RKO (cell line): ENCODE measurements at regions not wholly inside any gene's neighbourhood (a gene's known extent, or its start where the extent isn't known, plus 50 kb on each side); places are given as distances from the start of the nearest gene placed in this dataset.
"Not testable (repeated sequence)": the region's sequence is repeated elsewhere in the genome, so short reads cannot be mapped to it uniquely, and the experiment has no call there.

Experiments
- DNase-seq: peaks from one replicate; pipeline ENCODE4 v3.0.0-alpha.2; 2016; ENCODE audit warnings: low spot score

- DNase-seq, result no peak
These were observed 50.3 kb upstream of the OSBPL11 start for GRCh38 chr3:125645616-125646015.

DNA sequence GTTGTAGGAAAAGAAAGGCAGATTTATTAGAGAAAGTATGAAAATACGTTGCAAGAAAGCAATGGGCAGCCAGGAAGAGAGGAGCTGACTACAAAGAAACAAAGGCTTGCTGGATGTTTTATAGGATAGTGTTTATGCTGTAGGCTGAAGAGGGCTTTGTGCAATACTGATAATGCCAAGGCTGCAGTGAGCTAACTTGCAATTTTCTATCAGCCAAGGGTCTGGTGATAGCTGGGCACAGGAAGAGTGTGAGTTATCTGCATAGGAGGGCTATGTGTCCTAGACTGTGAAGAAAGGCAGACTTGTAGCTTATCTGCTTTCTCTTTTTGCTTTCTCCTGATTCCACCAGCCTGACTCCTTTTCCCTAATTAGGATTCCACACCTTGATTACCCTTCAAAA lies 51.3 kb upstream of the OSBPL11 start:
- DNase-seq, result no peak

DNA sequence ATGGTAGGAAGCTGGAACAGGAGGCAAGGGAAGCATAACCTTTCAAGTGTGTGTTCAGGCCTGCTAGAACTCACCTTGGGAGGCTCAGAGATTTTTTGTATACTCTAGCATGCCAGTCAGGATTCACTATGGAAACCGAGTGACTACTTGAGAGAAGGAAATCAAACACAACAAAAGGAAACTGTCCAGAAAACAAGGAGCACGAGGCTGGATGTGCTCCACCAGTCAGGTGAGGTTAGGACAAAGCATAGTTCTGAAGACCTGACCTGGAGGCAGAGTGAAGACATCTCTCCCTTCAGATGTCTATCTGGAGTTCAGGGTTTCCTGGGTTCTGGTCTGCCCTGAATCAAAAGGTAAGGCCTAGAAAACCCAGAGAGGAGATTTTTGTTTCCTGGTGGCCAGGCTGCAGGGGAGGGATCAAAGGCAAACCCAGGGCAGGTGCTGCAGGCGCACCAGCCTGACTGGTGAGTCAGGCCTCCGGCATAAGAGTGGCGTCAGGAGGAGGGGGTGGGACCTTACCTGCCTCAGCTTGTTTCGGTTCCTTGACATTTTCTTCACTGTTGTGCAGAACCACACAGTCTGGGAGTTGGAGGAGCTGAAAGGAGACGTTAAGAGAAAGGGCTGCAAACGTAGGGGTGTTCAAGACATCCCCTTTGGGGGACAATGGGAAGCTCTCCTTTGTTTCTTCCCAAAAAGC lies 52.2 kb upstream of the OSBPL11 start:
- no peak for DNase-seq

- DNase-seq, result no peak
These were observed 55.9 kb upstream of the OSBPL11 start for GRCh38 chr3:125651244-125651643.

DNA sequence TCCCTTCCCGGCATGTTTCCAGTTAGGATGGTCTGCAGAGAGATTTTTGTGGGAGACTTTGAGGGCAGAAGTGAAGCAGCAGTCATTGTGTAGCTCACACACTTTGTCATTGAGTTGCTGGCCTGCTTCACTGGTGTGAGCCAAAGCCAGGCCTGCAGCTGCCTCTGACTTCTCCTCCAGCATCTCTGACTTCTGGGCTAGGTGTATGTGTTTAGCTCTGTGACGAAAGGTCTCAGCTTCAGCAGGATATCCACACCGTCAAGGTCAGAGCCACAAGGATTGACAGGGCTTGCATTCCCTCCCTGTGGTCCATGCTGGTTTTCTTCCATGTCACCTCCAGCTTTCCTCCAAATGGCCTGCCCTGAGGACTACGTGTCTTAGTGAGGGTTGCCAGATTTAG lies 57.1 kb upstream of the OSBPL11 start:
- no peak for DNase-seq

DNA sequence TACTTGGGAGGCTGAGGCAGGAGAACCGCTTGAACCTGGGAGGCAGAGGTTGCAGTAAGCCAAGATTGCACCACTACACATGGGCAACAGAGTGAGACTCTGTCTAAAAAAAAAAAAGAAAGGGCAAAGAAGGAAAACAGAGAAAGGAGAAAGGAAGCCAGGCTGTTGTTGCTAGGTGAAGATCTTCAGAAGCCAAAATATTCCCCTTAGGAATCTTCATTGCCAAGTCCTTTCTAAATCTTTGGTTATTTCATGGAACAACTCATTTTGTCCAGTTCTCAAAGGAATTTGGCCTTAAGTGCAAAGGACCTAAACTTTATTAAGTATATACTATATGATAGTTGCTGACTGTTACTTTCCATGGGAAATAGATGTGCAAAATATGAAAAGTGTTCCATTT lies 59.2 kb upstream of the OSBPL11 start:
- DNase-seq, result no peak

DNA sequence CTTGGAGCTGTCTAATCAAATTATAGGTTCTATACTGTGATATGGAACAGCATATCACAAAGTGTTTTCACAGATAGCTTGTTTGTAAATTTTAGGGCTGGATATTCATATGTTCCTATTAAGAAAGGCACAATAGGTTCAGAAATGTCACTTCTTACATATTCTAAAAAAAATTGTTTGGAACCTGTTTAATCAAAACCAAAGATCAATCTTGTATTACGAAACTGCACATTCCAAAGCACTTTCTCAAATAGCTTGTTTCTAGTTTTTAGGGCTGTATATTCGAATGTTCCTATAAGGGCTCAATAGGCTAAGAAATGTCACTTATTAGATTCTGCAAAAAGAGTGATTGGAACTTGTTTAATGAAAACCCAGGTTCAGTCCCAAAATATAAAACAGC lies 67.4 kb upstream of the OSBPL11 start:
- DNase-seq, result no peak

DNA sequence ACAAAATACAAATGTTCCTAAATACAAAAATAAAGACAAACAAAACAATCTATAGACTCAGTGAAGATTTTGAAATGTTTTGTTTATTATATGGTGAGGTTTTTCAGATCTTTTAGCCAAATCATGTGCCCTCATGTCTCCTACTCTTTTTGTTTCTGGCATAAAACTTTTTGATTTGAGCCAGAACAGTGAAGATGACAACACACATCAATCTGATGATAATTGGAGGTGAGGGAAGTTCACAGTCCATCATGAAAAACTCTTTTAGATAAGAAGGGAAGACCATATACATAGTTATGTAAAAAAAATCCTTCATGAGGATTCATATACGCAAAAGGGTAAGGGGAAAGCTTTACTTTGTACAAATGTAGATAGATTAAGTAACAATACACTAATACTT lies 75.1 kb upstream of the OSBPL11 start:
- DNase-seq, result no peak

DNA sequence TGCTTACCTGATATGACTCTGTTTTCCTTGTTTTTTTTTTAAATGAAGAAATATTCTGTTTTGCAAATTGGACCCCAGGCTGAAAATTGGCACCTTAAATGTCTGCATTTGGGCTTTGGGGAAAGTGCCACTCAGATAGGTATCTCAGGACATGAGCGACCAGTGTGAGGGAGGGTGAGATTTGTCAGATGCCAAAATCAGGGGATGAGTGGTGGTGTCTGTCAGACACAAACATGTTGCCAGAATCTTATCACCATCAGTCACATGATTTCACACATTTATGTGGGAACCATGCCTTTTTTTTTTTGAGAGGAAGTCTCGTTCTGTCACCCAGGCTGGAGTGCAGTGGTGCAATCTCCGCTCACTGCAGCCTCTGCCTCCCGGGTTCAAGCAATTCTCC lies 75.6 kb upstream of the OSBPL11 start:
- no peak for DNase-seq

GRCh38 chr3:125671461-125672243 lies 76.4 kb upstream of the OSBPL11 start:
- no peak for DNase-seq

DNA sequence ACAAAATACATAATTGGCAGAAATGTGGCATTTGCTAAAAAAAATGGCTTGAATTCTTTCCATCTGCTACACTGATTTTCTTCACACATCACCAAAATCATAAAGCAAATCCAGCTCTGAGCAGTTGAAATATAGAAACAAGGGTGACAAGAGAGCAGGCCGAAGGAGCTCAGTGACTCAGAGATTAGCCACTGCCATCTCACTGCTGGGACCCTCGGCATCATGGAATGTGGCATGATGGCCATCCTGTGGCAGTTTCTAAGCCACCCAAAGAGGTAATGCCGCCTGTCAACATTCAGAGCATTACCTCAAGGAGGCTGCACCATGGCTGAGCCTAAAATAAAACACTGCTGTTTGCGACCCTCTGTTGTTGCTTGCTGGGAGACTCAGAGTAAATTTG lies 80.5 kb upstream of the OSBPL11 start:
- no peak for DNase-seq

GRCh38 chr3:125679258-125679657 lies 84.0 kb upstream of the OSBPL11 start:
- no peak for DNase-seq

- no peak for DNase-seq
These were observed 85.8 kb upstream of the OSBPL11 start for GRCh38 chr3:125681146-125681545.

- DNase-seq, result not testable (repeated sequence)
These were observed 86.6 kb upstream of the OSBPL11 start for GRCh38 chr3:125681906-125682305.

- DNase-seq, result not testable (repeated sequence)
These were observed 87.3 kb upstream of the OSBPL11 start for GRCh38 chr3:125682610-125683009.

DNA sequence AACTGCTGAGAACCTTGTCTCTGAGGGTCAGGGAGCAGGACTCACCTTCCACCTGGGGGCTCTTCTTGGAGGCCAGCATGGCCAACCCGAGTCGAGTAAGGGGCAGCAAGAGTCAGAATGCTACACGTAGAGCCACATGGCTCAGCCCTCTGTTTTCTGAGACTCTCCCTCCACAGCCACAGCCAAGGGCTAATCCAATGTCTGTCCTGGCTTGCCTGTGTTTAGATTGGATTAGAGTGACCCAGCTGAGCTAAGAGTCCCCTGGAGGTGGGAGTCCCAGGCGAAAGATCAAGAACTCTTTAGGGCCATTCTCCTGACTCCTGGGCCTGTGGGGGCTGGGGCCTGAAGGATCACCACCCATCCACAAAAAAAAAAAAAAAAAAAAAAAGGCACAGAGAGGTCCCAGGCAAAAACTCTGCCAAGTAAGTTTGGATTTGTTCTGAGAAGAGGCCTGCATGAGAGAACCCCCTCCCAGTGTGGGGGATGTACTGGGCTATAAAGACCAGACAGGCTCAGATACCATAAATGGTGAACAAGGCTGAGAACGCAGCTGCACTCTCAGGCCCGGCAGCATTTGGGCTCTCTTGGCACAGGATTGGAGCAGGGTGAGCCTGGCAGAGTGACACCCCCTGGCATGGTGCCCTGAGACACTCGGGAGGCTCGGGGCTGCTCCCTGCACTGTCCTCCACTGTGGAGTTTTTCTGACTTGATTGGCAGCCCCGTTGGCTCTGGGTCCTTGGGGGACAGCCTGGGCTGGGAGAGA lies 88.0 kb upstream of the OSBPL11 start:
- DNase-seq, result no peak

DNA sequence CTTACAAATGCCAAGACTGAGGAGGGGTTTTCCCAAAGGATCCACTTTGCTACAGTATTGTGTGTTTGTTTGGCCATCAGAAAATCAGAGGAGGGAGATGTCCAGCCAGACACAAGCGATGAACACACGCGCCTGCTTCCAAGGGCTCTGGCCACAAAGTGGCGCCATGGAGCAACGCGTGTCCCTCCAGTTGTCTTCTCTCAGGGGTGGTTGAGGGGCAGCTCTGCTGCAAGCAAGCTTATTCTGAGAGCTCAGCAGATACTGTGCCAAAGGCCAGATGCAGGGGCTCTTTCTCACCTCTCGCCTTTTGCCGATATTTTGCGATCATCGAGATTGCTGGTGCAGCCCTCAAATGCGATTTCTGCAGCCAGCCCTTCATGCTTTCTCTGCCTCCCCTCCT lies 88.9 kb upstream of the OSBPL11 start:
- no peak for DNase-seq

GRCh38 chr3:125685741-125686140 lies 90.4 kb upstream of the OSBPL11 start:
- peak; percentile 9 for DNase-seq

GRCh38 chr3:125692361-125692760 lies 97.1 kb upstream of the OSBPL11 start:
- no peak for DNase-seq

- DNase-seq, result no peak
These were observed 98.6 kb upstream of the OSBPL11 start for GRCh38 chr3:125693887-125694286.

GRCh38 chr3:125694761-125695294 lies 99.5 kb upstream of the OSBPL11 start:
- no peak for DNase-seq

- no peak for DNase-seq
These were observed 100.4 kb upstream of the OSBPL11 start for GRCh38 chr3:125695688-125696087.

DNA sequence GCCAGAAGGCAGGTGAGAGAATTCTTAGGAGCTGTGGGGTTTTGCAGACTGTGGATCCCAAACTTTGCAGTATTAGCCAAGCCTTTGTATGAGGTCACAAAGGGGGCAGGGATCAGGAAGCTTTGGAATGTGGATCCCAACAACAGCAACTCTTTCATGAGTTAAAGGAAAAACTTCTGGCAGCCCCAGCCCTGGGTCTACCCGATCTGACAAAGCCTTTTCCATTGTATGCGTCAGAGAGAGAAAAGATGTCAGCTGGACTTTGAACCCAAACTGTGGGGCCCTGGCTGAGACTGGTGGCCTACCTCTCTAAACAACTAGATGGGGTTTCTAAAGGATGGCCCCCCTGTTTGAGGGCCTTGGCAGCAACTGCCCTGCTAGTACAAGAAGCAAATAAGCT lies 101.8 kb upstream of the OSBPL11 start:
- not testable (repeated sequence) for DNase-seq
